HG02981 (cell line): ENCODE measurements at regions not wholly inside any gene's neighbourhood (a gene's known extent, or its start where the extent isn't known, plus 50 kb on each side); places are given as distances from the start of the nearest gene placed in this dataset.

Source experiments
- ATAC-seq: cut with Tn5 transposase; IDR thresholded peaks from one replicate; pipeline ENCODE4 v1.9.1; 2021; ENCODE audit warnings: mild to moderate bottlenecking, moderate library complexity; ENCODE audit not compliant: unreplicated experiment

DNA sequence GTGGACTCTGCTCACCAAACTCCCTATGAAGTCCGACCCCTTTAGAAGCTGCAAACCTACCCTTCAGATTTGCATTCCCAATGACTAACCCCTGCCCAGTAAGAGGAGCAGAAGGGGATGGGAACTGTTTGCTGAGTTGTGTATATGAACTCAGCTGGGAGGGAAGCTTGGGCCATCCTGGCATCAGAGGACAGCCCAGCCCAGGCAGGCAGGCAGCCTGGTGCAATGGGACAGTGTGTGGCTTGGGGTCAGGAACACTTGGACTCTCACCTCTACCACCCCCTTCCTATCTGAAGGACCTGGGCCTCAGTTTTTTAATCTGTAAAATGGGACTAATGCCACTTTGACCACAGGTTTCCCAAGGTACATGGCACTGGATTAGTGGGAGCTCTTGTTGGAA, 147.4 kb upstream of the GPR26 start:
- no peak for ATAC-seq

DNA sequence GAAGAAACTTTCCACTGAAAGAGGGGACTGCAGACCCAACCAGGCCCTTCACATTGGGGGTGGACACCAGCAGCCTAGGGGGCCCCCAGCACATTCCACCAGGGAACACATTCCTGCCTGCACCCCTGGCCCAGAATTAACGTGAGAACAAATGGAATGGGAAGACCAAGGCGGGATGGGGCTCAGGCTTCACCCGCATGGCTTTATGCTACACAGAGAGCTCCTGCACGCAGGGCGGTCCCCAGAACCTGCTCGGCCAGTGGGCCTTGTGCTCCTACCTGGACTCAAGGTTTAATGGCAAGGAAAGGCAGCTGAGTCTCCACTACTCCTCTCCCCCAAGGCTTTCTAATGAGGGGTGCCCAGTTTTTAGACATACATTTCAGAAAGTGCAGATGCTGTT, 146.3 kb upstream of the GPR26 start:
- no peak for ATAC-seq

DNA sequence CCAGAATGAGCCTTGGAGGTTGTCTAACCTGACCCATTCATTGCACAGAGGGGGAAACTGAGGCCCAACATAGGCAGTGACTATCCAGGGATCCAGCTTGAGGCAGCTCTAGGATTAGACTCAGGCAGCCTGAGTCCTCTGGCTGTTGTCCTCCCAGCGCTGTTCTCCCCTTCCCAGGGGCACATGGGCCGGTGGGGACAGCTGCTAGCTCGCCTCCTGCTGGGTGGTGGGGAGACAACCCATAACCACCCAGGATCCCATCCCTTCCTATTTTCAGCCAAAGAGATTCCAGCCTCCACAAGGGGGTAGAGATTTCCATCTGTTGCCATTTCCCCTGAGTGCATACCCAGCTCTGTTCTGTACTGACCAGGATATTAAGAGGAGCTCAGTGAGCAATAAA, 145.1 kb upstream of the GPR26 start:
- ATAC-seq: no peak

DNA sequence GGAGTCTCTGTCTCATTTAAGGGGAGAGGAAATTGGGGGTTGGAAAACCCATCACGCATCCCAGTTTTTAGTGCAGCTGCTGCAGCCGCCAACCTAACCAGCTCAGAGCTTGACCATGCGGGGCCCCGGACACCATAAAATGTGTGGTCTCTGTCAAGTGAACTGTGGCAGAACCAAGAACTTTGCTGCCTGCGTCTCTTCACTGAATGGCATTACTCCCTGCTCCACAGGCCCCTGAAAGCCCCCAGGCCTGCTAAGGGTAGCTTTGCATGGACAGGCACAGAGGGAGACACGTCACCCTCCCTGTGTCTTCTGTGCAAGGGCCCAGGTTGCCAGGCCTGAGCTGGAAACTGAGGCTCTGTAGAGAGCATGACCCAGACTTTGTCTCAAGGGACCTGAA, 144.6 kb upstream of the GPR26 start:
- no peak for ATAC-seq

DNA sequence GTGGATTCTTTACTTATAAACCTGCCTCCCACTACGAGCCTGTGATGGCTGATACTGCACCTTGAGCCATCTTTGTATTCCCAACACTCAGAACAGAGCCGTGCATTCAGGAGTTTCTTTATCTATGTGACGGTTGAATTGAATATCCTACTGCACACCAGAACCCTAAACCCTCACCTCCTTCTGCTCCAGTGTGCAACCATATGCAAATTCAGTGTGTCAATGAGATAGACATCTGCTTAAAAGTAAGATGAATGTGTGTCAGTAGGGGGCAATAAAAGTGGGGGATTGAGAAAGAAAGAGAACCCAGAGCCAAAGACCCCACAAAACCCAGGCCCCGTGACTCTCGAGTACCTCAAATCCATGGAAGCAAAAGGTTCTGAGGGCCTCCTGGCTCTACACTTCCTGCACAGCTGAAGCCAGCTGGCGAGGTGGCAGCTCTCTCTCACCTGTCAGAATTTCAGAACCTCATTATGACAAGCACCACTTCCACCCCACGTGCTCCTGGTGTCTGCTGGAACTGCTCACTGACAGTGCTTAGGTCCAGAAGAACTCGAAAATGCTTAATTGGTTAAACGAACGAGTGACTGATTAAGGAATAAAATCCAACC, 143.3 kb upstream of the GPR26 start:
- no peak for ATAC-seq

DNA sequence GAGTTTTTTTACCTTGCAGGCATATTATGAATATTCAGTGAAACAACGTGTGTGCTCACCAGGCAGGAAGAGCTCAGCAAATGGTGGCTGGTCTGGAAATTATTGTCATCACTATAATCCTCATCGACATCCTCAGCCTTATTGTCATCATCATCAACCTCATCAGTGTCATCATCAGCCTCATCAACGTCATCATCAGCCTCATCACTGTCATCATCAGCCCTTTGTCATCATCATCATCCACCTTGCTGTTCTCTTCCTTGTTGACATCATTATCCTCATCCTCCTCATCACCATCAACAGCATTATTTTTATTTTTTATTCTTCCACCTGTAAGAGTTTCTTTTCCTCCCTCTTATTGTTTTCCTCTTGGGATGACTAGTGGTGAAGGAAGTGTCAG, 142.3 kb upstream of the GPR26 start:
- ATAC-seq: no peak

DNA sequence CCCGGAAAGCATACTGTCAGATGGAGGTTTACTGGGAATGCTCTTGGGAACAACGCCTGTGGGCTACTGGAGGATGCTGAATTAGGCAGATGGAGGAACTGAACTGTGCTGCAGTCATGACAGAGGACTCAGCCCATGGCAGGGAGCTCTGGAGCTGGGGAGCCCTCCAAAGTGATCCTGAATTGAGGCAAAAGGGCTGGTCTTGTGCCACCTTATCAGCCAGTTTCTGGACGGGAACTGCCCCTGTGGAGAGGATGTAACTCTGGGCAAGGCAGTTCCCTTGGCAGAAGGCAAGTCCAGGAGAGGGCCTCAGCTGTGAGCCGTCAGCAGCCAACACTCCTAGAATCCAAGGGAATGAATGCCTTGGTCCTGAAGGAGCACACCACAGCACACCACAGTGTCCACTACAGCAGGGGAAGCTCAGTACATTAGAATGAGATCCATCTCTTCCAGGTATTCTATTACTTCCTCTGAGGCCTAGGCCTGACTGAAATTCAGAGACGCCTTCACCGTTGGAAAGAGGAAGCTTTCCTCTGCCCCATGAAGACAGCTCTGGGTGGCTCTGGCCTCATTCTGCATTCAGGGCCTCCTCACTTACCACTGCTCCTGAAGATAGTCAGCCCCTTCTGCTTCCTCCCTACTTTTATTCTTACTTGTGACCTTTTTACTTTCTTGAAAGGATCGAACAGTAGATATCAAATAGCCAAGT, 139.6 kb upstream of the GPR26 start:
- ATAC-seq: no peak

DNA sequence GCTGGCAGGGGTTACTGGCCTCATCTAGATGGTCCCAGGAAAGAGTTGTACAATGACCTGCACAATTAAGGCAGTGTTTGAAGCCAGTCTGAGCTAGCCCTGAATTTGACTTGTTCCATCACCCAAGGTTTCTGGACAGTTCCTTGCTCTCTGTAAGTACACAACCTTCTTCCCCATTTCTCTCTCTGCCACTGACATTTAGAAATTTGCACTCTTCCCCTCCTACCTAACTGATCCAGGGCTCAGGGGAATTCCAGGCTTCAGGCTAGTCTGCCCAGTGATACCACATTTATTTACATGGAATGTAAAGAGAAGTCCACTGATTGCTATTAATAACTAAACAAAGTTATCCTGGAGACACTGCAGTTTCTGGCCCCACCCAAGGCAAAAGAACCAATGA, 139.0 kb upstream of the GPR26 start:
- no peak for ATAC-seq

DNA sequence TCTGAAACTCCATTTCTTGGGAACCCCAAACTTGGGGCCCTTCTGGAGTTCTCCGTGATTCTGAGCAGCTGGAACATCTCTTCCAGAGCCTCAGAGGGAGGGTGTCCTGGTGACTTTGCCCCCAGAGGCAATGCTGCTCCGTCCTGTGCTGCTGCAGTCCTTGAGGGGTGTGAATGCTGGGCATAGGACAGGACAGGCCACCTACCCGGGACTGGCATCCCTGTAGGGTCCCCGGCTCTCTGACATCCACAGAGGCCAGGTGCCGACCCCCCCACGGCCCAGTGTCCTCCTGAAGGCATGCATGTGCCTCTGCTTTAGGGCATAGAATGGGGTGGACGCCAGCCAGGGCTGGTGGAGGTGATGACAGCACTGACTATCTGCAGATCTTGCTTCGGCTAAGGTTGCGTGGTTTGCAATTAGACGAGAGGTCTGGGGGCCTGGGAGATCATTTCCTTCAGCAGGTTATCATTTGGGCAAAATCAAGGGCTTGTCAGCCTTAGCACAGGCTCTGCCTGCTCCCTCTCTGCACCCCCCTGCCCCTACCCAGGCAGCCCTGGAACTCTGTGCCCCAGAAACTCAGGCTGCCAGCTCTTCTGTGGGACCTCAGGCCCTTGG, 136.9 kb upstream of the GPR26 start:
- no peak for ATAC-seq

DNA sequence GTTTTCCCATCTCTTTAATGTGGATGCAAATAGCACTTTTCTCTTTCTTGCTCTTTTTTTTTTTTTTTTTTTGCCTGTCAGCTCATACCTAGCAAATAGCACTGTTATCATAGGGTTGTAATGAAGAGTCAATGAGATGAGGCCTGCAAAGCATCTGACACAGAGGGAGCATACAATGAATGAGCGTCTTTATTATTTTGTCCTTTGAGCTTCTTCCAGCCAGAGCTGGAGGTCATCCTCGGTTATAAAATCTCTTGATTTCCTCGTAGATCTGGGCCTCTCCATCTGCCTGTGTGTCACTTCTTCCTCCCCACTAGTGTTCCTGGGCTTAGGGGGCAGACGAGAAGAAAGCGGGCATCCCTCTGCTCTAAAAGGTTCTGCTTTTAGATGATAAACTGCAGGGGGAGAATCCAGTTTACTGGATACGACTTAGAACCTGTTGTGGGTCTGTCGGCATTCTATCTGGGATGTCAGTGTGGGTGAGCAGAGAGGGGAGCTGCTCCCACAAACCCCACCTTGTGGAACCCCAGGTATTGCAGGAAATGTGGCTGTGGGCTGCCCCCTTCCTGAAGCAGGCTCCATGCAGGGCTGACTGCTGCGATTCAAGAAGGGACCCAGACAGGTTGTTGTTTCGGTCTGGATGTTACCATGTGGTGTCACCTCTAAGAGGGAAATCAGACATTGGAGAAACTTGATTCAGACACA, 135.8 kb upstream of the GPR26 start:
- no peak for ATAC-seq

DNA sequence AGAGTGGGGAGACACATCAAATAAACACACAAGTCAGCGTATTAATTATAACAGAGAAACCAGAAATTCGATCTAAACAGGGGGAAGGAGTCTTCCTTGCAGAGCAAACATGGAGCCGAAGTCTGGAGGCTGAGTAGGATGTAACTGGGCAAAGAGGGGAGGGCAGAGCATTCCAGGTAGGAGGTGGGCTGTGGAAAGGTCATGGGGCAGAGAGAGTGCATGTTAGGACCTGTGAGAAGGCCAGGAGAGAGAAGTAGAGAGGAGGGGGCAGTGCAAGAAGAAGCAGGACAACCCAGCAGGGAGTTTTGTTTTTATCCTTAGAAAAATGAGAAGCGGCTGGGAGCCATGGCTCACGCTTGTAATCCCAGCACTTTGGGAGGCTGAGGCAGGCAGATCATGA, 130.8 kb upstream of the GPR26 start:
- ATAC-seq: no peak

DNA sequence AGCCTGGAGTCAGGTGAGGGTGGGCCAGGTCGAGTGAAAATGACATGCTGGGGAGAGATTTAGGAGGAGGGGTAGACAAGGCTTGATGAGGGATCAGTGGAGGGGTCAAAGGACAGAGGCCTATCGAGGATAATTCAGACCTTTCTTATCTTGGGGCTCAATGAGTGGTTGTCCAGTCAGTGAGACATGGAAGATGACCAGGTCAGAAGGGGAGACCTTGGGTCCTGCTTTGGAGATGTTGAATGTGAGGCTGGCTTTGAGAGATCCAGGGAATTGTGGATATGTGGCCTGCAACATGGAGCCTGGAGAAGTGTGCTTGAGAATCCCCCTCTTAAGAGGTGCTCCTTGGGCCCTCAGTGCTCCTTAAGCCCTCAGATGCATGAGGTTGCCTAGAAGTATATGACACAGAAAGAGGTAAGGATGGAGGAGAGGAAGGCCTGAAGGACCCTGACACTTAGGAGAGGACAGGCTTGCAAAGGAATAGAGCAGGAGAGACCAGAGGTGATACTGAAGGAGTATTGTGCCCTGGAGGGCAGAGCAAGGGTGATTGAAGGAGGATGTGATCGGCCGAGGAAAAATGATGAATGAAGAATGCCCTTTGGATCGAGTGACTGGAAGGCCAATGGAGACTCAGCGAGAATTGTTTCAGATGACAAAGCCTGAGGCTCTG, 129.8 kb upstream of the GPR26 start:
- ATAC-seq: no peak

DNA sequence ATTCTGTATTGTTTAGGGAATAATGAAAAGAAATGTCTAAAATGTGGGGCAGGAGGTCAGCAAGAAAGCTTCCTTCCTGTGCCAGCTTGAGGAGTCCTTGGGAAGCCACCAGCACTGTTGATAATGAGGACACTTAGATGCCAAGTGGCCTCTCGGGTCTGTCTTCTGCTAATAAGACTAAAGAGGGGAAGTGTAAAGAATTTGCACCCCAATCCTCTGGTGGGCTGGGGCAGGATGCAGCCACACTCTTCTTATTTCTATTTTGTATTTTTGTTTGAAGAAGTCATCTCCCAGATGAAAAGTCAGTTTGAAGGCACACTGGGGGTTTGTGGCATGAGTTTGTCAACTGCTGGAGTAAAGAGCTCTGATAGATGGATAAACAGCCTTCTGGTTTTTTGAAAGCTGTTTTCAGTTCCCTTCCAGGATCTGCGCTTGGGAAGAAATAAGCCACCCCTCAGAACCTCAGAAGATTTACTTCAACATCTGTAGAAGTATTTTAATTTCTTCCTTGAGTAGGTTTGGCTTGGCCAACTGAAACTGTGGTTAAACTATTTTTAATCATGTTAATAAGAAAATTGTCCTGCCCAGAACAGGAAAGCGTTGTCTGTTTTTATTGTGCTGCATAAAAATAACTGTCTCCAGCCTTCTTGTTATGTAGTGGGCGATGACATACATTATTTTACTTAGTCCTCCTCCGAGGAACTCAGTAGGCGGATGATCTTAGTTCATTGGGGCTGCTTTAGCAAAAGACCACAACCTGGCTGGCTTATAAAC, 128.8 kb upstream of the GPR26 start:
- no peak for ATAC-seq

DNA sequence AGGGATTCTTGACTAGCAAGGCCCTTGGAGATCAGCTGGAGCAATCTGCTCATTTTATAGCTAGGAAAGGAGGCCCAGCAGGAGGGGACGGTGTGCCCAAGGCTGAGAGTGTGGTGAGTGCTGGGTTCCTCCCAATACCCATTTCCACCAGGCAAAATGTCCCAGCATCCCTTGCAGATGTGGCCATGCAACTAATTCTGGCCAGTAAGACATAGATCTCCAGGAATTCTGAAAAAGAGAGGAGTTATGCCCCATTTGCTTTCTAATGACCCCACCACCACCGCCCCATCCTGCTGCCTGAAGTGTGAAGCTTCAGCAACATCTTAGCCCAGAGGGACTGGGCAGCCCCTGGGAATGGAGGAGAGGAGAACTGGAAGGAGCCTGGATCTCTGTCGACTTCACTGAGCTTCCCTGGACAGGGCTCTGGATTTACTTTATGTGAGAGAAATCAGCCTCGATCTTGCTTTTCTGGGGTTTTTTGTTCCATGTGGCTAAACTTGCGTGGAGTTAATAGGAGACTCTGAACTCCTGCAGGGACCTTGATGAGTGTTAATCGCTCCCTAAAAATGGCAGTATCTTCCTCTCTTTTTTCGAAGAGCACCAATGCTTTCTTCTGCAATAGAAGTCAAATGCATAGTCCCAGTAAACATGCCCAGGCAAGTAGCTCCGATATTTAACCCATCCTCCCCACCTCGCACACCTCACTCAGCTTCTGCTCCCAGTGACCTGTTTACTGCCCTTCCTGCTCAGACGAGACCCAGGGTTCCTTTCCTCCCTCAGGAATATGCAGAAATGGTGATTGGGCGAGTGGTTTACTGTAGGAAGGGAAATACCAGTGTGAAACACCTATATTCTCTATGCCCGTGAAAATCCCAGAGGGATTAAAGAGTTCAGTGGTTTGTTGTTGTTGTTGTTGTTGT, 127.5 kb upstream of the GPR26 start:
- ATAC-seq: no peak

DNA sequence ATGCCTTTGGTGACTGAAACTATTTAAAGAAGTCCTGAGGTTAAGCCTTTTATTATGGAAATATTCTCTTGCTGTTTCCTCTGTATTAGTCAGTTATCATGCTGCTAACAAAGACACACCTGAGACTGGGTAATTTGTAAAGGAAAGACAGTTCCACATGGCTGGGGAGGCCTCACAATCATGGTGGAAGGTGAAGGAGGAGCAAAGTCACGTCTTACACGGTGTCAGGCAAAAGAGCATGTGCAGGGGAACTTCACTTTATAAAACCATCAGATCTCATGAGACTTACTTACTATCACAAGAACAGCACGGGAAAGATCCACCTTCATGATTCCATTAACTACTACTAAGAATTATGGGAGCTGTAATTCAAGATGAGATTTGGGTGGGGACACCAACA, 121.2 kb upstream of the GPR26 start:
- no peak for ATAC-seq

DNA sequence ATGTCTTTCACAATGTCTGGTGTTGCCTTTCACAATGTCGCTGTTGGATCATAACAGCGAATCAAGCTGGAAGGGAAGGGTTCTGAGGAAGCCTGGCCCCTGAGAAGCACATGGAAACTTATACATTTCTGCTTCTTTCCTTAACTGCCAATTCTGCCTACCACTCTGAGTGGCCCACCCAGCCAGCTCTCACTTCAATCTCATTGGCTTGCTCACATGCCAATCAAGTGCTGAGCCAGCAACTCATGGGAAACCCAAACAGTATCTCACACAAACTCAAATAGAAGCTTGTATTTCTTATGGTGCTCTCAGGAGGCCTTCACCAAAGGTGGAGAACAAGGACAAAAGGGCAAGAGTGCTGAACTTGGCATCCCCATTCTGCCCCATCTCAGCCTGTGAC, 117.4 kb upstream of the GPR26 start:
- no peak for ATAC-seq

DNA sequence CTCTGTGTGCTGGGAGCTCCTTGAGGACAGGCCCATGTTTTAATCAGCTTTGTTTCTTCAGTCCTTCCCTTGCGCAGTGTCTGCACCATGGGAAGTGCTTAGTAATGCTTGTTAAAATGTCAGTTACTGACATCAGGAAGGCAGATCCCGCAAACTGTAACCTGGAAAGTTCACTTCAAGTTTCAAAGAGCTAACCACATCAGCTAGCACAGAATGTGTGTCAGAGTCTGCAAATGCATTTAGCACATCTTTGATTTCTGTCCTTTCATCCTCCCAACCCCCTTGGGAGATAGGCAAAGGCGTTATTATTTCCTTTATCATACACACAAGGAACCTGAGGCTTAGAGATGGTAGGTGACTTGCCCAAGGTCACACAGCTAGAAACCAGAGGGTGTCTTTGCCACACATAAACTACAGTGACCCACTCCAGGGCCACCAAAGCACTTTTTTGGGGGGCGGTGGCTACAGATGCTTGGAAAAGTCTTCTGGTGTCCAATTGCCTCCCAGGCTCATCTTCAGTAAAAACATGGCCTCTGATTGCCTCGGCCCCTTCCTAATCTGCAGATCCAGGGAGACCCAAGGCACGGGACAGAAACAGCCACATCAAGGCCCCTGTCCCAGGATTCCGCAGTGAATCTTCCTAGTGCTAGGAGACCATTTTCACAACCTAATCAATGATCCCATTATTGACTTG, 116.2 kb upstream of the GPR26 start:
- ATAC-seq: no peak

DNA sequence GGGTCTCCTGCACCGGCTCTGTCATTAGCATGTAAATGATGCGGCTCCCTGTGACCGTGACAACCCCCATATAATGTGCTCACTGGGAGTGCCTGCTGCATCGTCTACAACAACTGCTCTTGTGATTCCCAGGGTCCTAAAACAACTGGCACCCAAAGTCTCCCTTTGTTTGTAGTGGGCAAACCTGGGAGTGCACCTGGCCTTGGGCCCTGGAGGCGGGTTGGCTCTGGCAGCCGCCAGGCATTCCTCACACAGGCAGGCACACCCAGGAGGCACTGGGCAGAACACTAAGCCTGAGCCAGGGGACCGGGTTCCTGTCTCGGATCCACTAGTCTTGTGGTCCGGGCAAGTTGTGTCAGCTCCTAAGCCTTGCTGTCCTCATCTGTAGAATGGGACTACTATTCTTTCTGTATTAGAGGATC, 115.5 kb upstream of the GPR26 start:
- ATAC-seq: no peak

DNA sequence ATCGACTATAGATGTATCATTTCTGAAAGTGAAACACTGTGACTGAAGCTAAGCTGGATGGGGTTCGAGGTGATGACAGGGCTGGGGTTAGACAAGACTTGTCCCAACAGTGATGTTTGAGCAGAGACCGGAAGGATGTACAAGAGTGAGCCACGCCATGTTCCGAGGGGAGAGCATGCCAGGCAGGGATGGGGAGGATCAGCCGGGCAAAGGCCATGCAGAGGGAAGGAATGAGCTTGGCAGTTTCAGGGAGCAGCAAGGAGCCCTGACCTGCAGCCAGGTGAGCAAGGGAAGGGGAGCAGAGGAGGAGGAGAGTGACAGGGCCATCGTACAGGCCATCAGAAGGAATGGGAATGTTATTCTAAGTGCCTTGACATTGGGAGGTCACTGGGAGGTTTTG, 114.9 kb upstream of the GPR26 start:
- no peak for ATAC-seq
